ENCODE measurements at regions not wholly inside any gene's neighbourhood (a gene's known extent, or its start where the extent isn't known, plus 50 kb on each side); places are given as distances from the start of the nearest gene placed in this dataset.
"Not testable (repeated sequence)": the region's sequence is repeated elsewhere in the genome, so short reads cannot be mapped to it uniquely, and the experiment has no call there.

GRCh38 chr5:27458287-27458686 is 419.9 kb upstream of the CDH9 start:
- no peak for DNase-seq

GRCh38 chr5:27451377-27451776 is 413.0 kb upstream of the CDH9 start:
- no peak for DNase-seq

GRCh38 chr5:27450607-27451006 is 412.2 kb upstream of the CDH9 start:
- DNase-seq: peak; percentile 8

GRCh38 chr5:27439383-27439782 is 401.0 kb upstream of the CDH9 start:
- DNase-seq: not testable (repeated sequence)

- peak; percentile 0 for DNase-seq
Measured at GRCh38 chr5:27437594-27438200, 399.3 kb upstream of the CDH9 start.

GRCh38 chr5:27434335-27434734 is 395.9 kb upstream of the CDH9 start:
- DNase-seq: no peak

GRCh38 chr5:27414099-27414498 is 375.7 kb upstream of the CDH9 start:
- DNase-seq: no peak

- DNase-seq: no peak
Measured at GRCh38 chr5:27412384-27412783, 374.0 kb upstream of the CDH9 start.

- DNase-seq: no peak
Measured at GRCh38 chr5:27406020-27406419, 367.6 kb upstream of the CDH9 start.

- DNase-seq: no peak
Measured at GRCh38 chr5:27403243-27403882, 365.0 kb upstream of the CDH9 start.

GRCh38 chr5:27402828-27403227 is 364.4 kb upstream of the CDH9 start:
- DNase-seq: no peak

- DNase-seq: no peak
Measured at GRCh38 chr5:27396998-27397397, 358.6 kb upstream of the CDH9 start.

GRCh38 chr5:27392716-27393115 is 354.3 kb upstream of the CDH9 start:
- DNase-seq: no peak

- DNase-seq: no peak
Measured at GRCh38 chr5:27389696-27390095, 351.3 kb upstream of the CDH9 start.

- no peak for DNase-seq
Measured at GRCh38 chr5:27388755-27389154, 350.4 kb upstream of the CDH9 start.

GRCh38 chr5:27387535-27388073 is 349.2 kb upstream of the CDH9 start:
- DNase-seq: no peak

- DNase-seq: peak; percentile 80
Measured at GRCh38 chr5:27381686-27382085, 343.3 kb upstream of the CDH9 start.

- peak; percentile 9 for DNase-seq
Measured at GRCh38 chr5:27377626-27378025, 339.2 kb upstream of the CDH9 start.

- DNase-seq: no peak
Measured at GRCh38 chr5:27353970-27354369, 315.6 kb upstream of the CDH9 start.

GRCh38 chr5:27353540-27353939 is 315.2 kb upstream of the CDH9 start:
- DNase-seq: no peak

- no peak for DNase-seq
Measured at GRCh38 chr5:27341342-27341741, 303.0 kb upstream of the CDH9 start.

- no peak for DNase-seq
Measured at GRCh38 chr5:27336817-27337216, 298.4 kb upstream of the CDH9 start.

- DNase-seq: peak; percentile 94
Measured at GRCh38 chr5:27328480-27328879, 290.1 kb upstream of the CDH9 start.

- DNase-seq: no peak
Measured at GRCh38 chr5:27325513-27325912, 287.1 kb upstream of the CDH9 start.
